Endothelial cell of umbilical vein (primary cell): ENCODE measurements at regions not wholly inside any gene's neighbourhood (a gene's known extent, or its start where the extent isn't known, plus 50 kb on each side); places are given as distances from the start of the nearest gene placed in this dataset.

Experiments used
- EZH2 ChIP-seq: IDR thresholded peaks from 2 replicates; pipeline ENCODE4 v1.6.1; 2012; ENCODE audit warnings: borderline replicate concordance, low read depth, mild to moderate bottlenecking, moderate library complexity, low read length, inconsistent platforms; ENCODE audit not compliant: severe bottlenecking
- FOS ChIP-seq: IDR thresholded peaks from 2 replicates; pipeline ENCODE4 v1.6.1; 2011; ENCODE audit warnings: mild to moderate bottlenecking, low read length, moderate library complexity, borderline replicate concordance; ENCODE audit not compliant: insufficient read depth
- GATA2 ChIP-seq: IDR thresholded peaks from 2 replicates; pipeline ENCODE4 v1.7.0; 2011; ENCODE audit warnings: low read depth, mild to moderate bottlenecking, moderate library complexity, mixed read lengths, low read length; ENCODE audit not compliant: insufficient read length, insufficient read depth
- JUN ChIP-seq: IDR thresholded peaks from 2 replicates; pipeline ENCODE4 v1.6.1; 2011; ENCODE audit warnings: borderline replicate concordance, low read depth; ENCODE audit not compliant: insufficient read length, insufficient read depth
- MYC ChIP-seq: IDR thresholded peaks from one replicate; pipeline ENCODE4 v1.6.1; 2011; ENCODE audit warnings: mild to moderate bottlenecking, low read depth, low read length
- POLR2A ChIP-seq: IDR thresholded peaks from 2 replicates; pipeline ENCODE4 v1.6.1; 2012; ENCODE audit warnings: low read depth, mild to moderate bottlenecking, control low read depth, low read length
- POLR2AphosphoS5 ChIP-seq: IDR thresholded peaks from 2 replicates; pipeline ENCODE4 v1.6.1; 2012; ENCODE audit warnings: low read depth, mild to moderate bottlenecking, control low read depth, low read length, moderate library complexity; ENCODE audit not compliant: insufficient read depth
- TF ChIP-seq, protein P1 (sequence below), 2 donors: IDR thresholded peaks; 1 replicate in 1 of 2; 2 replicates in 1 of 2; pipeline ENCODE4 v1.5.1; 2011; ENCODE audit warnings: low read length in 2 of 2, mild to moderate bottlenecking in 2 of 2, moderate library complexity in 2 of 2, control low read depth in 1 of 2, inconsistent platforms in 1 of 2, low read depth in 1 of 2; ENCODE audit not compliant: insufficient read depth in 1 of 2; ENCODE audit errors: extremely low read depth in 1 of 2
- TF ChIP-seq, protein P2 (sequence below): IDR thresholded peaks from 2 replicates; pipeline ENCODE4 v1.6.1; 2011; ENCODE audit not compliant: insufficient read depth, insufficient read length

DNA sequence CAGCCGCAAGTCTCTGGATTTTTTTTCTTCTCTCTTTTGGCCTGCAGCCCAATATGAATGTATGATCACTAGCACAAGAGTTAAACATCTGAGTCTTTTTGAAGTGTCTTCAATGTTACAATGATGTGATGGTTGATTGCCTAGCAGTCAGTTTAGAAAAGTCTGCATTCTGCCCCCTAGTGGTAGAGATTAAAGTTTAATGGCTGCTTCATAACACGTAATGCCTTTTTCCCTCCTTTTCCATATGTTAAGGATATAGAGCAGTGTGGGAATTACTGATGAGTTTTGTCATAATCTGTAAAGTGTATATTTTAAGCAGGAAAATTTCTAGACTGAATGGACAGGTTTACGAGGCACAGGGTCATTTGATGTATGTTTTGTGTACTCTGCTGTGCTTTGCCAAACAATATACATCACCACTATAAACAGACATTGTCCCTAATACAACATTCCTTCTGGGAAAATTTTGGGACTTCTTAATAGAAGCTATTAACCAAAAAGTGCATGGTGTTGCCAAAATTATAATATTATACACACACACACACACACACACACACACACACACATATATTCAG lies 1038.5 kb upstream of the NR2F2 start:
- TF ChIP-seq POLR2A (no peak), EZH2 (no peak), POLR2AphosphoS5 (no peak), JUN (no peak), FOS (no peak), MYC (no peak), GATA2 (no peak)
- TF ChIP-seq, protein P1, sequence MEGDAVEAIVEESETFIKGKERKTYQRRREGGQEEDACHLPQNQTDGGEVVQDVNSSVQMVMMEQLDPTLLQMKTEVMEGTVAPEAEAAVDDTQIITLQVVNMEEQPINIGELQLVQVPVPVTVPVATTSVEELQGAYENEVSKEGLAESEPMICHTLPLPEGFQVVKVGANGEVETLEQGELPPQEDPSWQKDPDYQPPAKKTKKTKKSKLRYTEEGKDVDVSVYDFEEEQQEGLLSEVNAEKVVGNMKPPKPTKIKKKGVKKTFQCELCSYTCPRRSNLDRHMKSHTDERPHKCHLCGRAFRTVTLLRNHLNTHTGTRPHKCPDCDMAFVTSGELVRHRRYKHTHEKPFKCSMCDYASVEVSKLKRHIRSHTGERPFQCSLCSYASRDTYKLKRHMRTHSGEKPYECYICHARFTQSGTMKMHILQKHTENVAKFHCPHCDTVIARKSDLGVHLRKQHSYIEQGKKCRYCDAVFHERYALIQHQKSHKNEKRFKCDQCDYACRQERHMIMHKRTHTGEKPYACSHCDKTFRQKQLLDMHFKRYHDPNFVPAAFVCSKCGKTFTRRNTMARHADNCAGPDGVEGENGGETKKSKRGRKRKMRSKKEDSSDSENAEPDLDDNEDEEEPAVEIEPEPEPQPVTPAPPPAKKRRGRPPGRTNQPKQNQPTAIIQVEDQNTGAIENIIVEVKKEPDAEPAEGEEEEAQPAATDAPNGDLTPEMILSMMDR (IDR thresholded peaks at IDR 0.05; ENCODE audit: extremely low read depth in 1 of 2, insufficient read depth in 1 of 2, low read depth in 1 of 2, low read length in 2 of 2): peak; percentile 41 to 58
- TF ChIP-seq, protein P2, sequence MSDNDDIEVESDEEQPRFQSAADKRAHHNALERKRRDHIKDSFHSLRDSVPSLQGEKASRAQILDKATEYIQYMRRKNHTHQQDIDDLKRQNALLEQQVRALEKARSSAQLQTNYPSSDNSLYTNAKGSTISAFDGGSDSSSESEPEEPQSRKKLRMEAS: no peak
